HepG2 (cell line): ENCODE measurements at regions not wholly inside any gene's neighbourhood (a gene's known extent, or its start where the extent isn't known, plus 50 kb on each side); places are given as distances from the start of the nearest gene placed in this dataset.

ENCODE experiments used
- ATAC-seq: fragments of 200-7000 bp; cut with Tn5 transposase; 3 replicates; pipeline ENCODE4 v1.9.1; 2020; ENCODE audit warnings: mild to moderate bottlenecking, moderate library complexity
- BruUV-seq: library from RNA; stranded (reverse); fragments of 400-500 nt; replicated peaks from 2 replicates; lab custom pipeline; 2021; lab: Mats Ljungman, UMichigan
- CTCF ChIA-PET: fragments of 300-600 bp; formaldehyde crosslinking; extraction: SDS; loops from one replicate; lab custom pipeline; 2021; ENCODE audit warnings: low total read pairs, inconsistent platforms, low intra/inter-chr PET ratio; lab: Yijun Ruan, JAX
- POLR2A ChIA-PET: fragments of 350-600 bp; sonication (Branson Sonifier 250); formaldehyde crosslinking; loops from one replicate; lab custom pipeline; 2020; ENCODE audit warnings: antibody characterized with exemption, inconsistent platforms; lab: Yijun Ruan, JAX
- DNase-seq: peaks from one replicate; pipeline ENCODE4 v3.0.0-alpha.2; 2015; ENCODE audit warnings: low spot score
- FAIRE-seq: peaks from 3 replicates; lab custom pipeline; 2011; peaks lifted over from hg19 to GRCh38; lab: Jason Lieb, UNC
- H2AFZ ChIP-seq: one replicate; pipeline ENCODE4 v1.6.1; 2011; ENCODE audit warnings: low read length, inconsistent platforms
- H3K27ac ChIP-seq: fragments of 300-600 bp; 3 replicates; pipeline ENCODE4 v1.8.0; 2011; ENCODE audit warnings: mixed run types, mild to moderate bottlenecking, mixed read lengths, low read length, inconsistent platforms; ENCODE audit not compliant: insufficient read depth; ENCODE audit errors: extremely low read length
- H3K27me3 ChIP-seq, 2 experiments: fragments of 200-600 bp in 1 of 2; 2 replicates in 1 of 2; 3 replicates in 1 of 2; pipeline versions ENCODE4 v1.6.0 to v1.8.0; 2011; ENCODE audit warnings: low read length in 2 of 2, mild to moderate bottlenecking in 2 of 2, moderate library complexity in 2 of 2, inconsistent platforms in 1 of 2; ENCODE audit not compliant: insufficient read depth in 2 of 2, control insufficient read depth in 1 of 2
- H3K36me3 ChIP-seq, 2 experiments: fragments of 200-600 bp in 1 of 2; replicated peaks in 1 of 2; 2 replicates in 1 of 2; 3 replicates in 1 of 2; pipeline versions ENCODE4 v1.5.1 to v1.8.0; 2011; ENCODE audit warnings: low read length in 2 of 2, inconsistent platforms in 1 of 2; ENCODE audit not compliant: insufficient read depth in 2 of 2, control insufficient read depth in 1 of 2
- H3K4me1 ChIP-seq: 2 replicates; pipeline ENCODE4 v1.5.1; 2012; ENCODE audit warnings: low read length, inconsistent platforms; ENCODE audit not compliant: insufficient read depth
- H3K4me2 ChIP-seq: 2 replicates; pipeline ENCODE4 v1.6.0; 2011; ENCODE audit warnings: low read depth, low read length, inconsistent platforms
- H3K4me3 ChIP-seq, 3 experiments: fragments of 200-600 bp in 1 of 3; sonication (generic), shearing (Covaris generic) in 1 of 3; replicated peaks in 1 of 3; 2 replicates each; pipeline ENCODE4 v1.5.1; 2011 to 2016; ENCODE audit warnings: low read length in 3 of 3, inconsistent platforms in 2 of 3, low read depth in 2 of 3, mild to moderate bottlenecking in 2 of 3, control low read depth in 1 of 3, mixed read lengths in 1 of 3; ENCODE audit not compliant: insufficient read depth in 1 of 3
- H3K79me2 ChIP-seq: one replicate; pipeline ENCODE4 v1.6.1; 2011; ENCODE audit warnings: low read length, inconsistent platforms; ENCODE audit not compliant: insufficient read depth
- H3K9ac ChIP-seq: 2 replicates; pipeline ENCODE4 v1.6.0; 2011; ENCODE audit warnings: mild to moderate bottlenecking, low read depth, low read length, inconsistent platforms; ENCODE audit not compliant: insufficient read depth
- H3K9me3 ChIP-seq: 2 replicates; pipeline ENCODE4 v1.5.1; 2012; ENCODE audit warnings: mild to moderate bottlenecking, low read length
- H4K20me1 ChIP-seq: 2 replicates; pipeline ENCODE4 v1.6.0; 2011; ENCODE audit warnings: inconsistent platforms, mild to moderate bottlenecking, low read length, moderate library complexity; ENCODE audit not compliant: insufficient read depth
- MAFF ChIP-seq: IDR thresholded peaks from 2 replicates; pipeline ENCODE4 v1.6.1; 2011; ENCODE audit warnings: low read depth, low read length, improper control_type of control experiment
- MAFG ChIP-seq: sonication (generic); formaldehyde crosslinking; IDR thresholded peaks from 2 replicates; pipeline ENCODE4 v1.5.1; 2020; ENCODE audit warnings: mild to moderate bottlenecking, missing genetic modification reagents
- TEF ChIP-seq: sonication (generic); formaldehyde crosslinking; IDR thresholded peaks from 2 replicates; pipeline ENCODE4 v1.5.0; 2020; ENCODE audit warnings: missing genetic modification reagents
- ZBTB26 ChIP-seq: IDR thresholded peaks from 2 replicates; pipeline ENCODE4 v1.6.1; 2016; ENCODE audit warnings: missing compliant biosample characterization, missing genetic modification reagents, borderline replicate concordance
- ZBTB37 ChIP-seq: sonication (generic); formaldehyde crosslinking; IDR thresholded peaks from 2 replicates; pipeline ENCODE4 v1.4.0; 2020; ENCODE audit warnings: mild to moderate bottlenecking, missing genetic modification reagents
- ZC3H4 ChIP-seq: sonication (generic); formaldehyde crosslinking; IDR thresholded peaks from 2 replicates; pipeline ENCODE4 v1.4.0; 2020; ENCODE audit warnings: missing genetic modification reagents, borderline replicate concordance
- ZNF224 ChIP-seq: sonication (generic); formaldehyde crosslinking; IDR thresholded peaks from 2 replicates; pipeline ENCODE4 v1.5.0; 2020; ENCODE audit warnings: mild to moderate bottlenecking, missing genetic modification reagents
- ZNF549 ChIP-seq: sonication (generic); formaldehyde crosslinking; IDR thresholded peaks from 2 replicates; pipeline ENCODE4 v1.5.0; 2020; ENCODE audit warnings: missing genetic modification reagents
- ZNF83 ChIP-seq: sonication (generic); formaldehyde crosslinking; IDR thresholded peaks from 2 replicates; pipeline ENCODE4 v1.4.0; 2020; ENCODE audit warnings: missing genetic modification reagents, mild to moderate bottlenecking, borderline replicate concordance
- ZNF878 ChIP-seq: sonication (generic); formaldehyde crosslinking; IDR thresholded peaks from 2 replicates; pipeline ENCODE4 v1.8.1; 2023; ENCODE audit warnings: mild to moderate bottlenecking, missing genetic modification reagents, moderate library complexity
- WGBS: methylation state at CpG from one replicate; pipeline ENCODE4 v1.1.6; 2017; ENCODE audit warnings: low lambda C conversion rate; 5-methylcytosine and 5-hydroxymethylcytosine counted together
- in situ Hi-C: cut with HindIII; loops from 2 replicates; pipeline ENCODE4 v1.10.0; 2017; ENCODE audit warnings: low pct_unique_long_range_greater_than_20kb; ENCODE audit not compliant: extremely low pct_ligation_motif_present
- intact Hi-C: fragments of 100-400 bp; cut with micrococcal nuclease; formaldehyde crosslinking; loops from one replicate; pipeline ENCODE4 v1.10.0; 2022; ENCODE audit not compliant: unreplicated experiment

- in situ Hi-C loops (no loop called here), intact Hi-C loops (no loop called here)
- no peak for ATAC-seq
- Histone ChIP-seq H3K36me3 (no peaks in the 10 kb centered on the region), H4K20me1 (no peaks in the 10 kb centered on the region), H3K4me1 (no peaks in the 10 kb centered on the region), H3K27ac (no peak overlapping the region), H3K4me2 (no peak overlapping the region), H3K27me3 (no peaks in the 10 kb centered on the region), H3K9me3 (peaks cover 8% of the 10 kb centered on the region; the same call in 1 of the 2 replicates), H3K79me2 (no peaks in the 10 kb centered on the region), H3K9ac (no peak overlapping the region), H2AFZ (no peak overlapping the region), H3K4me3 (no peak overlapping the region)
- no peak for TF ChIP-seq ZNF878 (CRISPR knock-in tag)
- no TSS peak for BruUV-seq
- WGBS, result 0% methylated on average over 3 of the region's 3 CpGs
- no peak for FAIRE-seq
- no peak for DNase-seq
- ChIA-PET POLR2A (no interaction called here), CTCF (no interaction called here)
Observed at GRCh38 chr3:28905798-28906197, 375.1 kb upstream of the RBMS3 start.

- BruUV-seq, result no TSS peak
- Histone ChIP-seq H3K36me3 (no peaks in the 10 kb centered on the region), H3K4me2 (no peak overlapping the region), H3K79me2 (no peaks in the 10 kb centered on the region), H3K4me3 (no peak overlapping the region), H4K20me1 (no peaks in the 10 kb centered on the region), H3K9me3 (no peaks in the 10 kb centered on the region; the same call in 1 of the 2 replicates), H3K9ac (no peak overlapping the region), H3K27ac (no peak overlapping the region), H3K27me3 (no peaks in the 10 kb centered on the region), H3K4me1 (no peaks in the 10 kb centered on the region), H2AFZ (no peak overlapping the region)
- in situ Hi-C loops (no loop called here), intact Hi-C loops (no loop called here)
- 6% methylated on average over 9 of the region's 9 CpGs for WGBS
- FAIRE-seq, result no peak
- POLR2A ChIA-PET, result no interaction called here
- no peak for DNase-seq
- TF ChIP-seq ZBTB37 (no peak), MAFG (CRISPR knock-in tag) (no peak), ZC3H4 (no peak), ZBTB26 (CRISPR knock-in tag) (no peak), ZNF224 (CRISPR knock-in tag) (no peak), ZNF549 (CRISPR knock-in tag) (no peak), MAFF (no peak), ZNF83 (CRISPR knock-in tag) (no peak), TEF (CRISPR knock-in tag) (no peak)
- ATAC-seq, result no peak
- CTCF ChIA-PET, result no interaction called here
Observed at GRCh38 chr3:28906561-28907310, 374.1 kb upstream of the RBMS3 start.
